ENCODE measurements at regions not wholly inside any gene's neighbourhood (a gene's known extent, or its start where the extent isn't known, plus 50 kb on each side); places are given as distances from the start of the nearest gene placed in this dataset.

- H3K4me2 ChIP-seq (ENCODE audit: low read length) = no peak overlapping the region
- ChIA-PET CTCF (ENCODE audit: unreplicated experiment) (no interaction called here), POLR2A (no interaction called here)
- H3K4me1 ChIP-seq (ENCODE audit: insufficient read depth, low read length, poor library complexity, severe bottlenecking) = no peaks in the 10 kb centered on the region
- no peak overlapping the region for H2AFZ ChIP-seq (ENCODE audit: low read length)
- DNase-seq (ENCODE audit: low spot score) = no peak
- H3K9me3 ChIP-seq (ENCODE audit: low read length) = no peaks in the 10 kb centered on the region
- no peaks in the 10 kb centered on the region for H3K79me2 ChIP-seq (ENCODE audit: insufficient read depth, low read depth, low read length)
- TF ChIP-seq, protein P1, sequence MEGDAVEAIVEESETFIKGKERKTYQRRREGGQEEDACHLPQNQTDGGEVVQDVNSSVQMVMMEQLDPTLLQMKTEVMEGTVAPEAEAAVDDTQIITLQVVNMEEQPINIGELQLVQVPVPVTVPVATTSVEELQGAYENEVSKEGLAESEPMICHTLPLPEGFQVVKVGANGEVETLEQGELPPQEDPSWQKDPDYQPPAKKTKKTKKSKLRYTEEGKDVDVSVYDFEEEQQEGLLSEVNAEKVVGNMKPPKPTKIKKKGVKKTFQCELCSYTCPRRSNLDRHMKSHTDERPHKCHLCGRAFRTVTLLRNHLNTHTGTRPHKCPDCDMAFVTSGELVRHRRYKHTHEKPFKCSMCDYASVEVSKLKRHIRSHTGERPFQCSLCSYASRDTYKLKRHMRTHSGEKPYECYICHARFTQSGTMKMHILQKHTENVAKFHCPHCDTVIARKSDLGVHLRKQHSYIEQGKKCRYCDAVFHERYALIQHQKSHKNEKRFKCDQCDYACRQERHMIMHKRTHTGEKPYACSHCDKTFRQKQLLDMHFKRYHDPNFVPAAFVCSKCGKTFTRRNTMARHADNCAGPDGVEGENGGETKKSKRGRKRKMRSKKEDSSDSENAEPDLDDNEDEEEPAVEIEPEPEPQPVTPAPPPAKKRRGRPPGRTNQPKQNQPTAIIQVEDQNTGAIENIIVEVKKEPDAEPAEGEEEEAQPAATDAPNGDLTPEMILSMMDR (conservative IDR thresholded peaks at IDR 0.05; ENCODE audit: low read length) = no peak
- no peak for TF ChIP-seq EZH2phosphoT487 (IDR thresholded peaks at IDR 0.05; ENCODE audit: borderline replicate concordance, low read depth, low read length)
- H3K4me3 ChIP-seq (ENCODE audit: low read depth, low read length, poor library complexity, severe bottlenecking) = no peak overlapping the region
- BruUV-seq (replicated peaks) = no TSS peak
- intact Hi-C loops (cut with micrococcal nuclease; ENCODE audit: unreplicated experiment) = no loop called here
- H3K27ac ChIP-seq (ENCODE audit: low read depth, low read length, poor library complexity, severe bottlenecking) = no peak overlapping the region
- no peaks in the 10 kb centered on the region for H3K36me3 ChIP-seq (ENCODE audit: insufficient read depth, low read length)
- H4K20me1 ChIP-seq (ENCODE audit: insufficient read depth, low read length) = no peaks in the 10 kb centered on the region
- no peaks in the 10 kb centered on the region for H3K9me2 ChIP-seq (ENCODE audit: insufficient read depth, low read length)
Measured at GRCh38 chr3:79824166-79824565, 56.4 kb upstream of the ROBO1 start.

GRCh38 chr3:79822076-79822475, 54.3 kb upstream of the ROBO1 start:
- H3K4me3 ChIP-seq (ENCODE audit: low read depth, low read length, poor library complexity, severe bottlenecking) = no peak overlapping the region
- POLR2A ChIA-PET = no interaction called here
- H3K36me3 ChIP-seq (ENCODE audit: insufficient read depth, low read length) = no peaks in the 10 kb centered on the region
- TF ChIP-seq, protein P1 (conservative IDR thresholded peaks at IDR 0.05; ENCODE audit: low read length) = no peak
- no TSS peak for BruUV-seq (replicated peaks)
- H2AFZ ChIP-seq (ENCODE audit: low read length) = no peak overlapping the region
- CTCF ChIA-PET (ENCODE audit: unreplicated experiment) = no interaction called here
- H3K79me2 ChIP-seq (ENCODE audit: insufficient read depth, low read depth, low read length) = no peaks in the 10 kb centered on the region
- DNase-seq (ENCODE audit: low spot score) = no peak
- H3K4me2 ChIP-seq (ENCODE audit: low read length) = no peak overlapping the region
- no peaks in the 10 kb centered on the region for H4K20me1 ChIP-seq (ENCODE audit: insufficient read depth, low read length)
- no peak overlapping the region for H3K27ac ChIP-seq (ENCODE audit: low read depth, low read length, poor library complexity, severe bottlenecking)
- intact Hi-C loops (cut with micrococcal nuclease; ENCODE audit: unreplicated experiment) = no loop called here
- H3K4me1 ChIP-seq (ENCODE audit: insufficient read depth, low read length, poor library complexity, severe bottlenecking) = no peaks in the 10 kb centered on the region
- H3K9me2 ChIP-seq (ENCODE audit: insufficient read depth, low read length) = no peaks in the 10 kb centered on the region
- no peaks in the 10 kb centered on the region for H3K9me3 ChIP-seq (ENCODE audit: low read length)

DNA sequence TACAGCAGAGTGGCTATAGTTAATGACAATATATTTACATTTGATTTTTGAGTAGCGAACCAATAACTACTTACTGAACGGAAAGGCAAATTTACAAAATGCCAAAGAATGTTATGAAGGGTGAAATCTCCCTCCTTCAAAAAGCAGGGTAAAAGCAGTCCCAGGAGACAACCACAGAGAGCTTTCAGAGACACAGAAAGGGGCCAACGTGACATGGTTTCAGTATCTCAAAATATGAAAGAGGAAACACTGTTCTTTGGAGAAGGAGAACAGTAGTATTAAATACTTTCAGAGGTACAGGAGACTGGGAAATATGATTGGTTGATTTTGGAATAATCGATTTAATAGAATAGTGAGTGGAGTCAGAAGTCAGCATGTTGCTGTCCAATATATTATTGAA, 52.3 kb upstream of the ROBO1 start:
- H3K4me2 ChIP-seq (ENCODE audit: low read length) = no peak overlapping the region
- POLR2A ChIA-PET = no interaction called here
- CTCF ChIA-PET (ENCODE audit: unreplicated experiment) = no interaction called here

More for the DNA sequence above, 52.3 kb upstream of the ROBO1 start:
- Histone ChIP-seq H2AFZ (ENCODE audit: low read length) (no peak overlapping the region), H3K79me2 (ENCODE audit: insufficient read depth, low read depth, low read length) (no peaks in the 10 kb centered on the region), H3K9me2 (ENCODE audit: insufficient read depth, low read length) (no peaks in the 10 kb centered on the region), H4K20me1 (ENCODE audit: insufficient read depth, low read length) (no peaks in the 10 kb centered on the region), H3K4me1 (ENCODE audit: insufficient read depth, low read length, poor library complexity, severe bottlenecking) (no peaks in the 10 kb centered on the region), H3K27ac (ENCODE audit: low read depth, low read length, poor library complexity, severe bottlenecking) (no peak overlapping the region), H3K4me3 (ENCODE audit: low read depth, low read length, poor library complexity, severe bottlenecking) (no peak overlapping the region), H3K9me3 (ENCODE audit: low read length) (no peaks in the 10 kb centered on the region), H3K36me3 (ENCODE audit: insufficient read depth, low read length) (no peaks in the 10 kb centered on the region)
- no peak for DNase-seq (ENCODE audit: low spot score)
- intact Hi-C loops (cut with micrococcal nuclease; ENCODE audit: unreplicated experiment) = no loop called here
- no peak for TF ChIP-seq EZH2phosphoT487 (IDR thresholded peaks at IDR 0.05; ENCODE audit: borderline replicate concordance, low read depth, low read length)
- TF ChIP-seq, protein P1 (conservative IDR thresholded peaks at IDR 0.05; ENCODE audit: low read length) = no peak
- no TSS peak for BruUV-seq (replicated peaks)
